GM13977 (cell line): ENCODE measurements at regions not wholly inside any gene's neighbourhood (a gene's known extent, or its start where the extent isn't known, plus 50 kb on each side); places are given as distances from the start of the nearest gene placed in this dataset.

Source experiments
- DNase-seq: peaks from one replicate; pipeline ENCODE4 v3.0.0; 2012; ENCODE audit warnings: low spot score
- CTCF ChIP-seq: IDR thresholded peaks from 2 replicates; pipeline ENCODE4 v1.5.1; 2012; ENCODE audit warnings: mild to moderate bottlenecking, control low read depth; ENCODE audit not compliant: insufficient read depth; ENCODE audit errors: extremely low read depth, missing control alignments
- in situ Hi-C: fragments of 300-500 bp; cut with MboI; formaldehyde crosslinking; loops from one replicate; pipeline ENCODE4 v1.12.0; 2022; ENCODE audit warnings: low sequenced_read_pairs, low pct_unique_long_range_greater_than_20kb, mixed read lengths, inconsistent platforms; ENCODE audit not compliant: unreplicated experiment

- in situ Hi-C loops = no loop called here
- DNase-seq = no peak
- no peak for TF ChIP-seq CTCF
Observed at GRCh38 chr18:29351171-29351570, 1174.2 kb upstream of the CDH2 start.

GRCh38 chr18:29328932-29329331 lies 1152.0 kb upstream of the CDH2 start:
- no peak for DNase-seq
- in situ Hi-C loops = no loop called here
- no peak for TF ChIP-seq CTCF

- DNase-seq = no peak
- in situ Hi-C loops = no loop called here
- TF ChIP-seq CTCF = no peak
Observed at GRCh38 chr18:29326214-29326613, 1149.3 kb upstream of the CDH2 start.

GRCh38 chr18:29321561-29321960 lies 1144.6 kb upstream of the CDH2 start:
- in situ Hi-C loops = no loop called here
- no peak for DNase-seq
- TF ChIP-seq CTCF = no peak

GRCh38 chr18:29313312-29313711 lies 1136.4 kb upstream of the CDH2 start:
- in situ Hi-C loops = no loop called here
- no peak for TF ChIP-seq CTCF
- DNase-seq = no peak

GRCh38 chr18:29311580-29311979 lies 1134.7 kb upstream of the CDH2 start:
- DNase-seq = no peak
- TF ChIP-seq CTCF = no peak
- in situ Hi-C loops = no loop called here

GRCh38 chr18:29309366-29309765 lies 1132.4 kb upstream of the CDH2 start:
- DNase-seq = no peak
- no peak for TF ChIP-seq CTCF

More at GRCh38 chr18:29309366-29309765, 1132.4 kb upstream of the CDH2 start:
- in situ Hi-C loops = no loop called here
